HCT116 (cell line): ENCODE measurements at regions not wholly inside any gene's neighbourhood (a gene's known extent, or its start where the extent isn't known, plus 50 kb on each side); places are given as distances from the start of the nearest gene placed in this dataset.
"Not testable (repeated sequence)": the region's sequence is repeated elsewhere in the genome, so short reads cannot be mapped to it uniquely, and the experiment has no call there.

Experiments used
- ATAC-seq: fragments of 200-7000 bp; cut with Tn5 transposase; 2 replicates; pipeline ENCODE4 v1.9.1; 2020; ENCODE audit warnings: mild to moderate bottlenecking, moderate library complexity
- BruUV-seq: library from RNA; stranded (reverse); fragments of 400-500 nt; replicated peaks from 2 replicates; lab custom pipeline; 2021; lab: Mats Ljungman, UMichigan
- CTCF ChIA-PET: fragments of 300-600 bp; sonication (Branson Sonifier 250); formaldehyde crosslinking; loops from one replicate; lab custom pipeline; 2021; ENCODE audit warnings: antibody characterized with exemption; lab: Charles Lee
- POLR2A ChIA-PET: fragments of 300-600, 350-600 bp; sonication (Branson Sonifier 250); formaldehyde crosslinking; loops from one replicate; lab custom pipeline; 2021; ENCODE audit warnings: antibody characterized with exemption; lab: Charles Lee
- RAD21 ChIA-PET, 2 experiments: fragments of 300-600 bp; sonication (Branson Sonifier 250); formaldehyde crosslinking; loops; one replicate each; lab custom pipeline; 2023; ENCODE audit warnings: low total read pairs in 2 of 2; ENCODE audit not compliant: uncharacterized antibody in 2 of 2, unreplicated experiment in 2 of 2, low non-redundant PET in 1 of 2; lab: Charles Lee
- DNase-seq: peaks from one replicate; pipeline ENCODE4 v3.0.0-alpha.2; 2010; ENCODE audit warnings: low read depth, low spot score
- H2AFZ ChIP-seq: fragments of 200-600 bp; shearing (Covaris generic), sonication (generic); 2 replicates; pipeline ENCODE4 v1.6.1; 2017; ENCODE audit warnings: low read depth, mixed run types, mixed read lengths, antibody characterized with exemption, low read length; ENCODE audit not compliant: poor library complexity, severe bottlenecking
- H3K27ac ChIP-seq: 2 replicates; pipeline ENCODE4 v1.5.1; 2012; ENCODE audit warnings: low read depth, low read length
- H3K27me3 ChIP-seq: fragments of 200-600 bp; sonication (generic); 2 replicates; pipeline ENCODE4 v1.6.1; 2016; ENCODE audit warnings: mixed run types, low read length, mixed read lengths; ENCODE audit not compliant: insufficient read depth
- H3K36me3 ChIP-seq, 2 experiments: fragments of 200-500 bp in 1 of 2; fragments of 200-600 bp in 1 of 2; sonication (Bioruptor generic) in 1 of 2; sonication (generic) in 1 of 2; 2 replicates each; pipeline versions ENCODE4 v1.5.1 to v1.6.1; 2014 to 2016; ENCODE audit warnings: low read length in 2 of 2, inconsistent platforms in 1 of 2, mixed read lengths in 1 of 2, mixed run types in 1 of 2; ENCODE audit not compliant: insufficient read depth in 2 of 2, control insufficient read depth in 1 of 2
- H3K4me1 ChIP-seq, 2 experiments: fragments of 200-600 bp in 1 of 2; sonication (generic) in 1 of 2; 2 replicates each; pipeline versions ENCODE4 v1.5.1 to v1.6.1; 2012 to 2017; ENCODE audit warnings: low read length in 2 of 2, inconsistent platforms in 1 of 2, mild to moderate bottlenecking in 1 of 2, mixed read lengths in 1 of 2, mixed run types in 1 of 2, moderate library complexity in 1 of 2; ENCODE audit not compliant: insufficient read depth in 2 of 2, control insufficient read depth in 1 of 2
- H3K4me2 ChIP-seq: fragments of 200-600 bp; sonication (generic); 2 replicates; pipeline ENCODE4 v1.6.1; 2017; ENCODE audit warnings: mixed run types, low read length, mixed read lengths
- H3K4me3 ChIP-seq, 2 experiments: fragments of 200-600 bp in 1 of 2; sonication (generic) in 1 of 2; replicated peaks in 1 of 2; 2 replicates each; pipeline ENCODE4 v1.5.1; 2011 to 2016; ENCODE audit warnings: low read length in 2 of 2, control low read depth in 1 of 2, low read depth in 1 of 2, mild to moderate bottlenecking in 1 of 2, mixed read lengths in 1 of 2, mixed run types in 1 of 2
- H3K79me2 ChIP-seq: fragments of 200-600 bp; sonication (generic); 2 replicates; pipeline ENCODE4 v1.6.1; 2017; ENCODE audit warnings: mild to moderate bottlenecking, mixed run types, low read length, moderate library complexity, mixed read lengths; ENCODE audit not compliant: insufficient read depth
- H3K9ac ChIP-seq: fragments of 200-600 bp; sonication (generic); 2 replicates; pipeline ENCODE4 v1.6.1; 2016; ENCODE audit warnings: low read length, mixed read lengths
- H3K9me2 ChIP-seq: fragments of 200-600 bp; sonication (generic), shearing (Covaris generic); 2 replicates; pipeline ENCODE4 v1.6.1; 2017; ENCODE audit warnings: mixed run types, mild to moderate bottlenecking, moderate library complexity; ENCODE audit not compliant: insufficient read depth
- H3K9me3 ChIP-seq, 2 experiments: fragments of 200-500 bp in 1 of 2; fragments of 200-600 bp in 1 of 2; sonication (Bioruptor generic) in 1 of 2; sonication (generic) in 1 of 2; 2 replicates each; pipeline ENCODE4 v1.6.1; 2014 to 2017; ENCODE audit warnings: low read length in 2 of 2, mixed read lengths in 2 of 2, inconsistent platforms in 1 of 2, low read depth in 1 of 2, mild to moderate bottlenecking in 1 of 2, mixed run types in 1 of 2, moderate library complexity in 1 of 2; ENCODE audit not compliant: control insufficient read depth in 1 of 2, insufficient read depth in 1 of 2
- H4K20me1 ChIP-seq: fragments of 200-600 bp; sonication (generic), shearing (Covaris generic); 2 replicates; pipeline ENCODE4 v1.6.1; 2017; ENCODE audit warnings: mixed run types, mild to moderate bottlenecking, moderate library complexity; ENCODE audit not compliant: insufficient read depth
- EGR1 ChIP-seq: IDR thresholded peaks from 2 replicates; pipeline ENCODE4 v1.6.1; 2012; ENCODE audit warnings: low read depth
- EZH2 ChIP-seq: fragments of 200-600 bp; sonication (generic); IDR thresholded peaks from 2 replicates; pipeline ENCODE4 v1.6.1; 2017; ENCODE audit warnings: antibody characterized with exemption, mixed run types
- POLR2A ChIP-seq: IDR thresholded peaks from 2 replicates; pipeline ENCODE4 v1.7.0; 2011; ENCODE audit warnings: borderline replicate concordance; ENCODE audit not compliant: insufficient read depth, insufficient read length; ENCODE audit errors: extremely low read depth
- POLR2AphosphoS5 ChIP-seq: IDR thresholded peaks from 2 replicates; pipeline ENCODE4 v1.6.1; 2011; ENCODE audit warnings: mild to moderate bottlenecking, low read depth, low read length, moderate library complexity
- RAD21 ChIP-seq: IDR thresholded peaks from 2 replicates; pipeline ENCODE4 v1.6.1; 2012; ENCODE audit warnings: low read depth, mild to moderate bottlenecking
- SIN3A ChIP-seq: IDR thresholded peaks from 2 replicates; pipeline ENCODE4 v1.6.1; 2012; ENCODE audit warnings: low read depth
- SRF ChIP-seq: IDR thresholded peaks from 2 replicates; pipeline ENCODE4 v1.6.1; 2012; ENCODE audit warnings: low read depth
- TCF7L2 ChIP-seq: IDR thresholded peaks from 2 replicates; pipeline ENCODE4 v1.7.0; 2011; ENCODE audit warnings: borderline replicate concordance, inconsistent platforms; ENCODE audit not compliant: insufficient read depth, insufficient read length; ENCODE audit errors: extremely low read depth
- ZFX ChIP-seq: fragments of 450-650 bp; IDR thresholded peaks from 2 replicates; pipeline ENCODE4 v1.6.1; 2017
- intact Hi-C: fragments of 100-400 bp; cut with micrococcal nuclease; formaldehyde crosslinking; loops from 2 replicates; pipeline ENCODE4 v1.10.0; 2022
- TF ChIP-seq, protein P1 (sequence below): IDR thresholded peaks from 2 replicates; pipeline ENCODE4 v1.6.1; 2012
- TF ChIP-seq, protein P2 (sequence below): IDR thresholded peaks from 2 replicates; pipeline ENCODE4 v1.6.1; 2012; ENCODE audit warnings: low read depth
- TF ChIP-seq, protein P3 (sequence below): IDR thresholded peaks from 2 replicates; pipeline ENCODE4 v1.6.1; 2012

DNA sequence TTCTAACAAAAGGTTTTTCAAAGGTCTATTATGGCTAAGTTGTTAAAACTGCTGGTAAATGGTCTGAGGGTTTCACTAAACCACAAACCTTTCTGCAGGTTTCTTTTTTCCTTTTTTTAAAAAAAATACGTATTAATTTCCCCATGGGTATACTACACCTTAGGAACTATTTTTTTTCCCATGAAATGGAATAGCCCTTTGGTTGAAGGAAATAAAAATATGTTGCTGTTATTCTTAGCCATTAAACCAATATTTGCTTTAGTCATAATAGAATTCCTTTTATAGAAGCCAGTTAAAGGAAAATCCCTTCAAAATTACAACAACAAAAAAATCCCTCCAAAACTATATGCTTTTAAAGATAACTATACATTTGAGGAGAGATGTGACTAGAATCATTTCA is 1303.3 kb downstream of the ROBO2 start:
- Histone ChIP-seq H2AFZ (no peak overlapping the region), H3K4me3 (no peak overlapping the region), H3K9ac (no peak overlapping the region), H3K36me3 (no peaks in the 10 kb centered on the region), H3K27me3 (no peaks in the 10 kb centered on the region), H3K79me2 (no peaks in the 10 kb centered on the region), H4K20me1 (no peaks in the 10 kb centered on the region), H3K4me1 (no peaks in the 10 kb centered on the region), H3K27ac (no peak overlapping the region), H3K9me2 (no peaks in the 10 kb centered on the region), H3K9me3 (peaks cover 0 to 10% of the 10 kb centered on the region in 2 experiments; a peak in 2 of 4 replicates), H3K4me2 (no peak overlapping the region)
- TF ChIP-seq, protein P1, sequence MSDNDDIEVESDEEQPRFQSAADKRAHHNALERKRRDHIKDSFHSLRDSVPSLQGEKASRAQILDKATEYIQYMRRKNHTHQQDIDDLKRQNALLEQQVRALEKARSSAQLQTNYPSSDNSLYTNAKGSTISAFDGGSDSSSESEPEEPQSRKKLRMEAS, result no peak
- TF ChIP-seq TCF7L2 (no peak), RAD21 (no peak), EGR1 (no peak), SIN3A (no peak), ZFX (no peak), EZH2 (no peak), POLR2A (no peak), SRF (no peak), POLR2AphosphoS5 (no peak)
- TF ChIP-seq, protein P2, sequence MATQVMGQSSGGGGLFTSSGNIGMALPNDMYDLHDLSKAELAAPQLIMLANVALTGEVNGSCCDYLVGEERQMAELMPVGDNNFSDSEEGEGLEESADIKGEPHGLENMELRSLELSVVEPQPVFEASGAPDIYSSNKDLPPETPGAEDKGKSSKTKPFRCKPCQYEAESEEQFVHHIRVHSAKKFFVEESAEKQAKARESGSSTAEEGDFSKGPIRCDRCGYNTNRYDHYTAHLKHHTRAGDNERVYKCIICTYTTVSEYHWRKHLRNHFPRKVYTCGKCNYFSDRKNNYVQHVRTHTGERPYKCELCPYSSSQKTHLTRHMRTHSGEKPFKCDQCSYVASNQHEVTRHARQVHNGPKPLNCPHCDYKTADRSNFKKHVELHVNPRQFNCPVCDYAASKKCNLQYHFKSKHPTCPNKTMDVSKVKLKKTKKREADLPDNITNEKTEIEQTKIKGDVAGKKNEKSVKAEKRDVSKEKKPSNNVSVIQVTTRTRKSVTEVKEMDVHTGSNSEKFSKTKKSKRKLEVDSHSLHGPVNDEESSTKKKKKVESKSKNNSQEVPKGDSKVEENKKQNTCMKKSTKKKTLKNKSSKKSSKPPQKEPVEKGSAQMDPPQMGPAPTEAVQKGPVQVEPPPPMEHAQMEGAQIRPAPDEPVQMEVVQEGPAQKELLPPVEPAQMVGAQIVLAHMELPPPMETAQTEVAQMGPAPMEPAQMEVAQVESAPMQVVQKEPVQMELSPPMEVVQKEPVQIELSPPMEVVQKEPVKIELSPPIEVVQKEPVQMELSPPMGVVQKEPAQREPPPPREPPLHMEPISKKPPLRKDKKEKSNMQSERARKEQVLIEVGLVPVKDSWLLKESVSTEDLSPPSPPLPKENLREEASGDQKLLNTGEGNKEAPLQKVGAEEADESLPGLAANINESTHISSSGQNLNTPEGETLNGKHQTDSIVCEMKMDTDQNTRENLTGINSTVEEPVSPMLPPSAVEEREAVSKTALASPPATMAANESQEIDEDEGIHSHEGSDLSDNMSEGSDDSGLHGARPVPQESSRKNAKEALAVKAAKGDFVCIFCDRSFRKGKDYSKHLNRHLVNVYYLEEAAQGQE, result no peak
- TF ChIP-seq, protein P3, sequence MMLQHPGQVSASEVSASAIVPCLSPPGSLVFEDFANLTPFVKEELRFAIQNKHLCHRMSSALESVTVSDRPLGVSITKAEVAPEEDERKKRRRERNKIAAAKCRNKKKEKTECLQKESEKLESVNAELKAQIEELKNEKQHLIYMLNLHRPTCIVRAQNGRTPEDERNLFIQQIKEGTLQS, result no peak
- POLR2A ChIA-PET, result no interaction called here
- RAD21 ChIA-PET, result no interaction called here
- DNase-seq (no peak), ATAC-seq (no peak)
- CTCF ChIA-PET, result no interaction called here
- no TSS peak for BruUV-seq
- intact Hi-C loops, result no loop called here

DNA sequence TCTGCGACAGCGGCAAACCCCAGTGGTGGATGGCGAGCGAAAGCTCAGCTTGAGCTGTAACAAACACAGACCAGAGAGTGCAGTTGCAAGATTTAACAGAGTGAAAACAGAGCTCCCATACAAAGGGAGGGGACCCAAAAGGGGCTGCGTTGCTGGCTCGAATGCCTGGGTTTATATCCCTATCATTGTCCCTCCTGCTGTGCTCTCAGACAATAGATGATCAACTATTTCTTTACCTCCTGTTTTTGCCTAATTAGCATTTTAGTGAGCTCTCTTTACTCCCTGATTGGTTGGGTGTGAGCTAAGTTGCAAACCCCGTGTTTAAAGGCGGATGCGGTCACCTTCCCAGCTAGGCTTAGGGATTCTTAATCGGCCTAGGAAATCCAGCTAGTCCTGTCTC is 1304.4 kb downstream of the ROBO2 start:
- H3K4me3 ChIP-seq, H3K36me3 ChIP-seq, H3K9me2 ChIP-seq, H2AFZ ChIP-seq, DNase-seq, RAD21 ChIA-PET, ATAC-seq, CTCF ChIA-PET, POLR2A ChIA-PET, H3K79me2 ChIP-seq, H3K9ac ChIP-seq, intact Hi-C loops, H3K27me3 ChIP-seq, H4K20me1 ChIP-seq, BruUV-seq, H3K27ac ChIP-seq, H3K4me2 ChIP-seq, H3K4me1 ChIP-seq: not testable (repeated sequence)
- H3K9me3 ChIP-seq, result peaks cover 2 to 18% of the 10 kb centered on the region in 2 experiments; a peak in 2 of 4 replicates
